NCI-H2107 treated with DMSO at 0.1 percent for 48 hours (cell line): ENCODE measurements at regions not wholly inside any gene's neighbourhood (a gene's known extent, or its start where the extent isn't known, plus 50 kb on each side); places are given as distances from the start of the nearest gene placed in this dataset.
A peak's percentile ranks its signal among the peaks of the same experiment; 100 is the strongest.

Source experiments
- DNase-seq: peaks from one replicate; lab custom pipeline; 2025; ENCODE audit not compliant: unreplicated experiment; lab: John Stamatoyannopoulos, UW

GRCh38 chr1:218671573-218671972, 326.4 kb downstream of the TGFB2 start:
- no peak for DNase-seq

GRCh38 chr1:218673170-218673569, 328.0 kb downstream of the TGFB2 start:
- no peak for DNase-seq

GRCh38 chr1:218674280-218674773, 329.2 kb downstream of the TGFB2 start:
- DNase-seq = peak; percentile 41

- no peak for DNase-seq
Observed at GRCh38 chr1:218677026-218677425, 331.9 kb downstream of the TGFB2 start.

- no peak for DNase-seq
Observed at GRCh38 chr1:218679391-218679790, 334.3 kb downstream of the TGFB2 start.

- no peak for DNase-seq
Observed at GRCh38 chr1:218679988-218680748, 335.0 kb downstream of the TGFB2 start.

- no peak for DNase-seq
Observed at GRCh38 chr1:218683242-218683641, 338.1 kb downstream of the TGFB2 start.

- no peak for DNase-seq
Observed at GRCh38 chr1:218686258-218686657, 341.1 kb downstream of the TGFB2 start.

GRCh38 chr1:218686761-218687160, 341.6 kb downstream of the TGFB2 start:
- no peak for DNase-seq

- no peak for DNase-seq
Observed at GRCh38 chr1:218692808-218693207, 347.7 kb downstream of the TGFB2 start.

GRCh38 chr1:218693599-218693998, 348.5 kb downstream of the TGFB2 start:
- no peak for DNase-seq

- DNase-seq = no peak
Observed at GRCh38 chr1:218694085-218694484, 348.9 kb downstream of the TGFB2 start.

- DNase-seq = no peak
Observed at GRCh38 chr1:218694636-218695035, 349.5 kb downstream of the TGFB2 start.

- no peak for DNase-seq
Observed at GRCh38 chr1:218695525-218695924, 350.4 kb downstream of the TGFB2 start.

- no peak for DNase-seq
Observed at GRCh38 chr1:218698141-218698540, 353.0 kb downstream of the TGFB2 start.

GRCh38 chr1:218699421-218699820, 354.3 kb downstream of the TGFB2 start:
- DNase-seq = no peak

- DNase-seq = no peak
Observed at GRCh38 chr1:218699865-218700264, 354.7 kb downstream of the TGFB2 start.

GRCh38 chr1:218700666-218701065, 355.5 kb downstream of the TGFB2 start:
- DNase-seq = no peak

GRCh38 chr1:218701131-218701530, 356.0 kb downstream of the TGFB2 start:
- DNase-seq = no peak

- DNase-seq = no peak
Observed at GRCh38 chr1:218702775-218703174, 357.6 kb downstream of the TGFB2 start.

GRCh38 chr1:218703836-218704235, 358.7 kb downstream of the TGFB2 start:
- no peak for DNase-seq

GRCh38 chr1:218705391-218705790, 360.3 kb downstream of the TGFB2 start:
- no peak for DNase-seq
